NOMO-1 treated with DMSO at 0.1 percent for 48 hours (cell line): ENCODE measurements at regions not wholly inside any gene's neighbourhood (a gene's known extent, or its start where the extent isn't known, plus 50 kb on each side); places are given as distances from the start of the nearest gene placed in this dataset.
"Not testable (repeated sequence)": the region's sequence is repeated elsewhere in the genome, so short reads cannot be mapped to it uniquely, and the experiment has no call there.

Experiments
- DNase-seq: peaks from one replicate; lab custom pipeline; 2025; ENCODE audit not compliant: unreplicated experiment; lab: John Stamatoyannopoulos, UW

DNA sequence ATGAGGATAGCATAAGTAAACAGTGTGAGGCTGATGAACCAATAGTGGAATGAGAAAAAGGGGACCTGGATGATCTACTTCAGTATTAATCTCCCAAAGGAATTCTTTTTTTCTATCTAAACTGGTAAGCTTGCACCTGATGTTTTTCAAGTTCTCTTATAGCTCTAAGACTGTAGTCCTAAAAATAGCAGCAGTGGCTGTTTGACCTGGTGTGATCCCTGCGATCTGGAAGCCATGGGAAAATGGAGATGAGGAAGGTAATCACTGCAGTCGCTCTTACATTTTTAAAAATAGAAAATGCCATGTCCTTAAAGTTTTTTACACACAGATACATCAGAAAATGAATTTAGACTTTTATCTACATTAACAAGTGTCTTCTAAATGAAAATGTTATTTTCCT, 926.4 kb upstream of the SLC35B3 start:
- no peak for DNase-seq

DNA sequence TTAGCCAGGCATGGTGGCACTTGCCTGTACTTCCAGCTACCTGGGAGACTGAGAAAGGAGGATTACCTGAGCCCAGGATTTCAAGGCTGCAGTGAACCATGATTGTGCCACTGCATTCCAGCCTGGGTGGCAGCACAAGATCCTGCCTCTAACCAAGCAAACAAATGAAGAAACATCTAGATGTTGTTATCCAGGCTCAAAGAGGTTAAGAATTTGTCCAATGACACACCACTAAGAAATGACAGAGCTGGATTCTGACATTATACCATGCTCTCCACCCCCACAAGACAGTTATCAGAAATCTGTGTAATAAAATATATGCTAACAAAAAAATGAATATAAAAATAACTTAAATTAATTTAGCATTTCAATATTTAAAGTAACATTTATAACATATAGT, 925.5 kb upstream of the SLC35B3 start:
- DNase-seq, result no peak

DNA sequence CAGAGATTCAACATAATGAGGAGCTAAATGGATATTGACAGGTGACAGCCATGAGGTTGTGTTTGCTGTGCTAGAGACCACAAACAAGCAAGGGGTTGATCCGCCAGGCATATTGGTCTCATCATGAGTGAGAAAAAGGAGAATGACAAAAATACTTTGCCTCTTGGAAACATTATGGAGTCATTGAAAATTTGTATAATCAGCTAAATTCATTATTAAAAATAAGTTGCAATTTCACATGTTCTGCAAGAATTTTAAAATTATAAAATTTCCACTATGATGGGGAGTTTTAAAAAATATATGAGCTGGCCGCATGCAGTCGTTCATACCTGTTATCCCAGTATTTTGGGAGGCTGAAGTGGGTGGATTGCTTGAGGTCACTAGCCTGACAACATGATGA, 912.3 kb upstream of the SLC35B3 start:
- no peak for DNase-seq

DNA sequence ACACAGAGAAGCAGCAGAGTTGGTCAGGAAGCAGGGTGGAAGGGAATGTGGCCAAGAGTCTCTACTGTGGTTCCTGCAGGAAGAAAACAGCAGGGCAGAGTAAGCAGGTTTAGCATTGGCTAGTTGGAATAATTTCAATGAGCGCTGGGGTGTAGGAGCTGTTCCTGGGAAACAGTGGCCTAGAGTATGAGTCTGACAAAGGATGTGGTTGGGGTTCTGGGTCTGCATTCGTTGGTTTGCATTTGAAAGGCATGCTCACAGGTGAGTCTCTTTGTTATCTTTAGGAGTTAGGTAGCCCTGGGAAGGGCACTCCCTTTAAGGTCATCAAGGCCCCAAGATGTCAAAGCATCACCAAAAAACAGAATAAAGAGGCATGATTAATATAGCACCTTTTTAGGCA, 911.6 kb upstream of the SLC35B3 start:
- DNase-seq, result no peak

DNA sequence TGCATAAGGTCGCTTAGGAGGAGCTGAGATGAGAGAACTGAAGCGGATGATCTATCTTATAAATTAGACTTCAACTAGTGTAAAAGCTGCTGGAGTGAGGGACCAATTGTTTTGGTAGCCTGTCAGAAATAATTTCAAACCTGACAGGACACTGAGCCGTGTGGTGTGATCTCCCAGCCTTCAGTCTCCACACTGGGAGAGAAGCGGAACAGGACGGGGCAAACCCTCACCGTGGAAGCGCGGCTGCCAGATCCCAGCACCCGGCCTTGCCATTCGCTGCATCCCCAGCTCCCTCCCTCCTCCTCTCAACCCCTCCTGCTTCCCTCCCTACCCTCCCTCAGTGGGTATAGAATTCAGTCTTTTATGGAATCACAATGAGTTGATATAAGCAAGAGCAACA, 900.1 kb upstream of the SLC35B3 start:
- no peak for DNase-seq

DNA sequence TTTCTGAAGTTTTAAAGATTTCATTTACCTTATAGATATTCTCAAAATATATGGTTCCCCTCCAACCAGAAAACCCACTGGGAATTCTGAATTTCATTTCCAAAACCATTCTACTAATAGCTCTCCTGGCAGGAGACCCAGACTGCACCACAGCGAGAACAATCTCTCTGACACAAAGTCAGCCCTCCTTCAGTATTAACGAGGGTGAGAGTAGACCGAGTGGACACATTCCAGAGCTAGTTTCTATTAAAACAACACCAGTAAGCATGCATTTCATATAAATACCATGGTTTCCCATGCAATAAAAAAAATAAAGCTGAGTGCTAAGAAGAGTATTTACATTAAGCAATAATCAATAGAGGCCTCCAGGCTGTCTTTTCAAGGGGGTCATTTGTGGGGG, 899.6 kb upstream of the SLC35B3 start:
- DNase-seq, result no peak

DNA sequence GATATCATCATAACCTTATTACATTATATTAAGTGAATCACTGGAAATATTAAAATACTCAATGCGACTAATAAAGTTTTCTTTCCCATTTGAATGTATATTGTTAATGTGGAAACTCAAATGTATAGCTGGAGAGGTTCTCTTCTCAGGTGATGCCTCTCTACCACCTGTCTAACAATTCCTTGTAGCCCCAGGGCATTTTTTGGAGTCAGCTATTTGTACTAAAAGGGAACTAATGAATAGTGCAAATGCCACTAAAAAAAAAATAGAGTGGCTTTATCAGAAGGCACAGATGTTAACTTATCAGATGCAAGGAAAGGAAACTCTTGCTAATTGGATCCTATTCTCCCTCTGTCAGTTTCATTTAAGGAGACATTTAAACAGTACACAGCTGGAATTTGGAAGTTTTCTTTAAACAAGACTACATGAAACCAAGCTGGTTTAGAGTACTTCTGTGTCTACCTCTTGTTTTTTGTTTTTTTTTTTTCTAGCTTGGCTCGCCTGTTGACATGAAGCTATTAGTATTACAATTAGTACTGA, 897.0 kb upstream of the SLC35B3 start:
- DNase-seq, result no peak

DNA sequence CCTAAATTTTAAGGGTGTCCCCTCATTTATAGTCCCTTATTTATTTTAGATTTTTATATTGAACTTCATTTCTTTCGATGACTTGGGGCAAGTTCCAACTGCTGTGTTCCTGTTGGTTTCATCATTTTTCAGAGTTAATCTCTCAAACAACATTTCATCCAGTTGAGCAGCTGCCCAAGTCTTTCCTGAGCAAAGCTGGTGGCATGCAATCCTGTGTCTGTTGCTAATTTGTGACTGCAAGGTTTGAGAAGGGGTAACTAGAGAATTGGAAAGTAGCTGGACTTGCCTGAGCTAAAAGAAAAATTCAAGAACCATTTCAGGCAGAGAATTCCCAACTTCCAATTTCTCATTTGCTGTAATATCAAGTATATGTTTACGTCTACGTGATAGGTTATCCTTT, 881.5 kb upstream of the SLC35B3 start:
- no peak for DNase-seq

DNA sequence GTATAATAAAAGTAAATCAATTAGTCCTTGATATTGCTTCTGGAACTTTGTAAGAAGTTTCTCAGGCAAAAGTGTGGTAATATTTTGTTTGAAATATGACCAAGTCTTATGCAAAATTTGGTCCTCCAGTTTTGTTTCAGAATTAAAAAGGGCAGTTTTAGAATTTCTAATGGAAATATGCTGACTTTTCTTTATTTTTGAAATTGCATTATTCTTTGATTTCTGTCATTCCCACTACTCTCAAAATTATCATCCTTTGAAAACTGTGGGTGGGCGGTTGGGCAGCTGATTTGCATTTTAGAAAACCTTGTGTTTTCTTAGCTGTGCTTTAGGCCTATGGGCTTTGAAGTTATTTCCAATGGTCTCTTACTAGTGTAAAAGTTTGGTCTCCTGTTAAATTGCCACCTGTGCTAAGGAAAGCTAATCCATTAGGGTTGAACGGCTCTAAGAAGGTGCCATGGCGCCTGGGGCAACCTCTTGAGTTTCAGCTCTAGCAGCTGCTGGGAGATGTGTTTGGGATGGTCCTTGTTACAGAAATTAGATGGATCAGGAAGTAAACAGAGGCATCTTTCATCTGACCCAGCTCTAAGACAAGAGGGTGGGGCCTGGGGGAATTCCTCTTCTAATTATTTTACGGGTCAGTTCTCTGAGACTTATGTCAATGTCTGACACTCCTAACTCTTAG, 880.8 kb upstream of the SLC35B3 start:
- no peak for DNase-seq

DNA sequence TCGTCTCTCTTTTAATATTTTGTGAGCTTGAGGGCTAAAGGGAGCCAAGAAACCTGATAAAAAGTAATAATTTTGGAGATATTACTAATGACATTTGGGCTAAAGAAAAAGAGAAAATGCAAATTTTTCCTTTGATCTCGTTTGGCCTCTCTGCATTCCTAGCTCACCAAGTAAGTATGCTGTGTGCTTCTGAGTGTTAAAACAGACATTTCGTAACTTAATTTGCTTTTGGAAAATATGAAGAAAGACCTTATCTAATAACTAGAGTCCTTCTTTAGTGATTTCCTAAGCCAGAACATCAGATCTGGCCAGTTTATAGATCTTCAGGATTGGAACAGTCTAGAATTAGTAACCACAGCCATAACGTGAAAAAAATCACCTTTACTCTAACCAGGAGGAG, 872.9 kb upstream of the SLC35B3 start:
- no peak for DNase-seq

DNA sequence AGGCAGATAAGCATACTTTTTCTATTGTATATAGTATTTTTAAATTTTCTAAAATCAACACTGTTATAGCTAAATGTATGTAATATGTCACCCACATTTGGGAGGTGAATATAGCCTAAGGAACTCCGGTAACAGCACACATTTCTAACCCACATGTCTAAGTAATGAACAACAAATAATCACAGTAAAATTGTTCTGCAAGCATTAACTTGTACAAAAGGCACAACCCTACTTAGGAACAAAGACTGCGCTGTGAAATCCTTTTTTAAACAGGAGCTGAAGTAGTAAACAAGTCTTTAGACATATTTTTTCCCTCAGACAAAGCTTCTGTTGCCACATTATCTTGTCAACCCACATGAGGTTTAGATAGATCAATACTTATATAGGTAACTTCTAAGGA, 872.4 kb upstream of the SLC35B3 start:
- no peak for DNase-seq

DNA sequence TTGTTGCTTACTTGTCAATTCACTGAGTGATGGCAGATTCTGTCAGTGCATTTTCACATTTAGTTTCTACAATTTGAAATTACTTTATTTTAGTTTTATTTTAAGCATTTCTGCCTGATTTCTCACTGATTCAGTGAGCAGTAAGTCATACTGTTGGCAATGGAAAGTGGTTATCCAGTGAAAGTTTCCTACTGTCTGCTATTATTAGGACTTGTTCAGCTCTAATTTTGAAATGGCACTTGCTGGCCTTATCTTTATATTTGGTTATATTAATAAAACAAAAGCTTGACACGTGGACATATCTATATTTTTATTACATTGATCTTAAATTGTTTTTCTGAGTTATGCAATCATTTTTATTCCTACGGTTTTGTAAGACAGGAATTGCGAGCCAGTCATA, 871.8 kb upstream of the SLC35B3 start:
- no peak for DNase-seq

DNA sequence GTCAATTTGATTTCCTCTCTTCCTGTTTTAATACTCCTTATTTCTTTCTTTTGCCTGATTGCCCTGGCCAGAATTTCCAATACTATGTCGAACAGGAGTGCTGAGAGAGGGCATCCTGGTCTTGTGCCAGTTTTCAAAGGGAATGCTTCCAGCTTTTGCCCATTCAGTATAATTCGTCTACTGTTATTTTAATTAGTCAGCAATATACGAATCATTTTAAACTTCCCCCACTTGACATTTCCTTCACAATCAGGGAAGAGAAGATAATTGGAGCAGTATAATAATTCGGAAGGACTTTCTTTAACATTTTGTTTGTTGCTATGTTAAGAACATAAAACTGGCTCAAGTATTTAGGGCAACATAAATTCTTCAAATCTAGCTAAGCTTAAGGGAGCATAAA, 860.3 kb upstream of the SLC35B3 start:
- DNase-seq, result no peak

DNA sequence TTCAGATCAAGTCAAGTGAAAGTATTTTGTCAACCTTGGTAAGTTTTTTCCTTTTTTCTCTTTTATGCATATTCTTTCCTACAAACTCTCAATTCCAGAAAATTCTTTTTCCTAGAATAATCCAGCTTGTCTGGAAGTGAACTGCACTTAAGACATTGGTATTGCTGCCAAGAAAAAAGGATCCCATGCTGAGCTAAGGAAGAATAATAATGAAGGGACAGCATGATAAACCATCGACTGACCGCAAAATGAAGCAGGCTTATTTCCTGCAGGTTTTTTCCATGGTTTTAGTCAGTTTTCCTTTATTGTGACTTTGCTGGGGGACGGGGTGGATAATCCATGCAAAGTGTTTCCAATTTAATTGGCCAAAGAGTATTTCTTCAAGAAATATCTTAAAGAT, 857.6 kb upstream of the SLC35B3 start:
- no peak for DNase-seq

DNA sequence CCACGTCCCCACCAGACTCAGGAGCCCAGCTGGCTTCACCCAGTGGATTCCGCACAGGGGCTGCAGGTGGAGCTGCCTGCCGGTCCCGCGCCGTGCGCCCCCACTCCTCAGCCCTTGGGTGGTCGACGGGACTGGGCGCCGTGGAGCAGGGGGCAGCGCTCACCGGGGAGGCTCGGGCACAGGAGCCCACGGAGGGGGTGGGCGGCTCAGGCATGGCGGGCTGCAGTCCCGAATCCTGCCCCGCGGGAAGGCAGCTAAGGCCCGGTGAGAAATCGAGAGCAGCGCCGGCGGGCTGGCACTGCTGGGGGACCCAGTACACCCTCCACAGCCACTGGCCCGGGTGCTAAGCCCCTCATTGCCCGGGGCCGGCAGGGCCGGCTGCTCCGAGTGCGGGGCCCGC, 855.0 kb upstream of the SLC35B3 start:
- DNase-seq, result not testable (repeated sequence)

DNA sequence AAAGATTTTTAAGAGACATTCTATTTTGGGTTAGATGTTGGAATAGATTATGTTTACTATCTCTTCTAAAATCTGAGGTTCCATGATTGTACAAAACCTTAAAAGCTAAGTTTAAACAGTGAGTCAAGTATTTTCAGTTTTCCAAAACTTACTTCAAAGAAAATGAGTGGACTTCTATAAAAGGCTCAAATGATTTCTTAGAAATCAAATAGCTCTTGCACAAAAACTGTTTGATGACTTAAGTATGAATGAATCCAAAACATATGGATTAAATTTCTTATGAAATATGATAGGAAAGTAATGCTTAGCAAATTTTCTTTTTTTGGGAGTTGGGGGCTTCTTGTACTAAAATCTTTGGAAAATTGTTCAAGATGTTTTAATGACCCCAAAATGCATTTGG, 837.3 kb upstream of the SLC35B3 start:
- no peak for DNase-seq

DNA sequence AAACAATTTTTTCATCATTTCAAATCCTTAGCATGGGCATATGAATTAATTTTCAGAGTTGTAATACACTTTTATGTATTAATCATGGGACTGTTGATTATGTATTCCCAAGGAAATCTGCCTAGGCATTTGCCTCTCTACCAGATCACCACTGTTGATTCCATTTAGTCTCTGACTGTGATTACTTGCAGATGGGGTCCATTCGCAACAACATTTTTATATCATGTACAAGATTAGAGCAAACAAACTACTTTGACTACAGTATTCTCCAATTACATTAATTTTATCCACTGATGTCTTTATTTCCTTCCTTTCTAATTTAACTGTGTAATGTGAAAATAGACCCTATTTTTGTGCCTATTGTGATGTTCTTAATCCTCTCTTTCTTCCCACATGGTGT, 831.4 kb upstream of the SLC35B3 start:
- DNase-seq, result no peak

DNA sequence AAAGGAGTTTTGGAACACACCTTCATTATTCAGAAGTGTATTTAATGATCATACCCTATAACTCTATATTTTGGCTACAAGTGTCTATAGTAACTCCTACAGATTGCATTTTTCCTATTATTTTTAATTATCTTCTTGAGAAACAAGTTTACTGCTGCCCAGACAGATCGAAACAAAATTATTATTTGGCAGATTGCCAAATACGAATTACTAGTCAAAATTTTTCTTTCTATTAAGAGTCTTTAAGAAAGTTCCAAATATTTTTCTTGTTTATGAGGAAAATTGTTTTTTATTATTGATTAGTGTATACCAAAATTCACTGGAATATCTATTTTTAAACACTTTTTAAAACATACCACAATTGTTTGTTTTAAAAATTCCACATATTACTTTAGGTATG, 821.9 kb upstream of the SLC35B3 start:
- DNase-seq, result no peak

DNA sequence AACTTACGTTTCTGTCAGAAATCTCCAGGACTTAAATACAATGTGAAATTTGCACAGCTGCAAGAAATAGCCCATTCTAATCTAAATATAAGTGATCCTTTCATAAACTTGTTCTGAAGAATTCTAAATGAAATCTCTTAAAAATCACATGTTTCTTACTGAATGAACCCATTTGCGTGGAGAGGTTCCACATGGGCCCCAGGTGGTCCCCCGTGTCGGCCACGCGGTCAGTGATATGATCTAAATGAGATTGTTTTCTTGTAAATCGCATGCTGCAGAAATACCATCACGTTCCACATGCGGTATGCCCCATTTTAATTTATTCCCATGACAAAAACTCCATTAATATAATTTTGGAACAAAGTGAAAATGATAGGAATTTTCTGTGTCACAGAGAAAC, 818.9 kb upstream of the SLC35B3 start:
- DNase-seq, result no peak

DNA sequence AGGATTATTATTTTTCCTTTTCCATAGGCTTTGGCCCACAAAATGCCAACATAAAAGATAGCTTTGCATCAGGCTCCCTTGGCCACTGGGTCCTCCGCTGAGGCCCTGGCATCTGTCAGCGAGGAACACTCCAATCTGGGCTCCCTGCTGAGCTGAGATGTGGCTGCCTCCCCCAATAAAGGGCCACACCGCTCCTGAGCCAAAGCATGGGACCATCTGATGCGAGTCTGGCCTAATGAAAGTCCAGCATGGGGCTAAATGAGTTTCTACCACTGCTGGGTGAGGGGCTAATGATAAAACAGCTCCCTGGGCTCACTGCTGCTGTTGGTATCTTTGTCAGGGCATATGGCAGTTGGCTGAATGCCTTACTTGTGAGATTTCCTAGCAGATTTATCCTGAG, 817.5 kb upstream of the SLC35B3 start:
- DNase-seq, result no peak

DNA sequence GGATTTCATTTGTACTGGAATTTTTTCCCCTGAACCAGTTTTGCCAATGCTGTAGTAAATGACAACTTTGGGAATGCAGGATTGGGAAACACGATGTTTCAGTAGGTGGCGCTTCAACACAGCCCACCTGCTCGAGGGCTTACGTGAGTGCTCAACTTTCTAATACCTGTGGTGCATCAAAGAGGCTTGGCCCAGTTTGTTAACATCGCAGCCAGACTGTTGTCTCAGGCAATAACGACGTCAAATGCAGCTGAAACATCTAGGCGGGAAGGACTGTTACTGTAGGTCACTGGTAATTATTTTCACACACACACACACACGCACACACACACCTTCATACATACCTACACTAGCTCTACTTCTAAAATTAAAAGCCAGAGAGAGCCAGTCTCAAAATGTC, 815.5 kb upstream of the SLC35B3 start:
- no peak for DNase-seq

DNA sequence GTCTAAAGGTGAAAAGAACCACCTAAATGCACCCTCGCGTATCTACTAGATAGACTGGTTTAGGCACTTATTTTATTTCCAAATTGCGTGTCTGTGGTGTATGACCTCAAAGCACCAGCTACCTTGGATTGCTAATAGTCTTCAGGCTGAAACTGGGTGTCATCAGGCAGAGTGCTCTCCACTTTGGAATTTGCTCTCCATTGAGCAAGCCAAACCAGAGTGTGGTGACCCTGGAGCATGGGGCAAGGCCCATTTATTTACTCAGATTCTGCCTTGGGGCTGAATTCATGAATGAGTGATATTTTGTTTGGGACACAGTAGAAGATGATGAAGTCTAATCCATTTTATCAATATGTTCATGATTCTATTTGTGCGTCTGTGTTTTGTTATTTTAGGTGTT, 812.8 kb upstream of the SLC35B3 start:
- no peak for DNase-seq

DNA sequence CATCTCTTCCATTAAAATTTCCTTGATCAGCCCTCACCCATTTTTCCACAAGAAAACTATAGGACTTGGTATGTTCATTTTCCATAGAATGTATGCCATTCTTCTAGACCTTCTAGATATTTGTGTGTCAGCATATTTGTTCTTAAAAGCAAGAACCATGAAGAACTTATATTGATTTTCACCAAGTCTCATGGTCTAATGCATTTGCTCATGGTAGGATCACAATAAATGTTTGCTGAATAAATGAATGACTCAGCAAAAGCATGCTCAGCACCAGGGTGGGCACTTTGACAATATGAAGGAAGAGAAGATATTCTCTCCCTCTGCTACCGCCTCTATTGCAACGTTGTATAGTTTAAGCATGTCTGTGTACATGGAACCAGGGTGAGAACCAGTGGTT, 805.5 kb upstream of the SLC35B3 start:
- no peak for DNase-seq
